GM21528 (cell line): ENCODE measurements at regions not wholly inside any gene's neighbourhood (a gene's known extent, or its start where the extent isn't known, plus 50 kb on each side); places are given as distances from the start of the nearest gene placed in this dataset.
"Not testable (repeated sequence)": the region's sequence is repeated elsewhere in the genome, so short reads cannot be mapped to it uniquely, and the experiment has no call there.

Experiments used
- ATAC-seq: cut with Tn5 transposase; IDR thresholded peaks from one replicate; pipeline ENCODE4 v1.9.1; 2021; ENCODE audit warnings: mild to moderate bottlenecking, moderate library complexity; ENCODE audit not compliant: unreplicated experiment, low FRiP score

- ATAC-seq: no peak
Measured at GRCh38 chr16:65235339-65236177, 113.7 kb upstream of the CDH11 start.

DNA sequence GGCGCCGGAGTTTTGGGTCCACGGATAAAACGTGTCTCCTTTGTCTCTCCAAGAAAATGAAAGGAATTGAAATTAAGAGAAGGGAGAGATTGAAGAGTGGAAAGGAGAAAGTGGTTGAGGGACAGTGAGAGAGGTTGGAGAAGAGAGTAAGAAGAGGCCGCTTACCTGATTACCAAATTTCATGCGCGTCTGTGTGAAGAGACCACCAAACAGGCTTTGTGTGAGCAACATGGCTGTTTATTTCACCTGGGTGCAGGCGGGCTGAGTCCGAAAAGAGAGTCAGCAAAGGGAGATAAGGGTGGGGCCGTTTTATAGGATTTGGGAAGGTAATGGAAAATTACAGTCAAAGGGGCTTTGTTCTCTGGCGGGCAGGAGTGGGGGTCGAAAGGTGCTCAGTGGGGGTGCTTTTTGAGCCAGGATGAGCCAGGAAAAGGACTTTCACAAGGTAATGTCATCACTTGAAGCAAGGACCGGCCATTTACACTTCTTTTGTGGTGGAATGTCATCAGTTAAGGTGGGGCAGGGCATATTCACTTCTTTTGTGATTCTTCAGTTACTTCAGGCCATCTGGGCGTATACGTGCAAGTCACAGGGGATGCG, 113.0 kb upstream of the CDH11 start:
- not testable (repeated sequence) for ATAC-seq

- ATAC-seq: no peak
Measured at GRCh38 chr16:65229191-65229662, 107.4 kb upstream of the CDH11 start.

DNA sequence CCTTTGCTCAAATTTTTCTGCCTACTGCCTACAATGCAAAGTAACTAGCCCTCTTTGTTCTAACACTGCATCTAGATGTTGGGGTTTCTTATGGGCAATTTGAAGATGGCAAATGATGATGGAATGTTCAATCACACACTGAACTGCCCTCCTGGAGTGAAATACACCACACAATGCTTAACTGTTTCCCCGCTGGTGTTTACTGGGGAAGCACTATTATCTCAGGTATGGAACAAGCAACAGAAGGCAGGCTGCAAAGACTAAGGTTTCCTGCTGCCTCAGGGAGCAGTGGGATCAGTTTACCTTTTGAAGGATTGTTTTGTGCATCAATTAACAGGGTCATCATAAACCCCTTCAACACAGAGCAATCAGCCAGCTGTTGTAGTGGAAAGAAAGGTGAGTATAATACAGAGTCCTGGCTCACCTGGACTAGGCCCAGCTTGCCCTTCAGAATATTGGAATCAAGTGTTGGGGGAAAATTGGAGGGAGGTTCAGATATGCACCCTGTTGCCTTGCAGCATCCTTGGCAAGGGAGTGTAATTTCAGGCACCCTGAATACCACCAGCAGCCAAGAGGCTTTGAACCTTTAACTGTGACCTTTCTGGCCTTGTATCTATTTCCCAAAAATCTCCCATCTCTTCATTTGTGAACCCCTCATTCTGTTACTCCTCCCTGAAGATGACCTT, 105.4 kb upstream of the CDH11 start:
- ATAC-seq: no peak

- ATAC-seq: no peak
Measured at GRCh38 chr16:65226077-65226476, 104.2 kb upstream of the CDH11 start.

GRCh38 chr16:65225488-65225887, 103.6 kb upstream of the CDH11 start:
- ATAC-seq: no peak

GRCh38 chr16:65224994-65225393, 103.1 kb upstream of the CDH11 start:
- no peak for ATAC-seq

- ATAC-seq: no peak
Measured at GRCh38 chr16:65224471-65224870, 102.6 kb upstream of the CDH11 start.

DNA sequence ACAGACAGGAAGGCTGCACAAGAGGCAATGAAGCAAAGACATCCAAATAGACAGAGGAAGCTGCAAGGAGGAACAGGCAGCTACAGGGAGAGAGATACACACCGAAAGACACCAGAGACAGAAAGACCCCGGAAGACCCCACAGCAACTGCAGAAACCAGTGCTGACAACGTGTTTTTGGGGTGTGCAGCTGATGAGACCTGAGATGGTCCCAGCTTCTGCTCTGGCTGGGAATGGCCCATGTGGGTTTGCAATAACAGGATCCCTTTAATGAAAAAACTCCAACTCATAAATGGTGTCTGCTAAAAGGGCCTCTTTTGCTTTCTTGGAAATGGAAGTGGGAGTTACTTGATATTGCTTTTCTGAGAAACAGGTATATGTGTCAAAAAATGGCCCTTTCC, 101.5 kb upstream of the CDH11 start:
- no peak for ATAC-seq

DNA sequence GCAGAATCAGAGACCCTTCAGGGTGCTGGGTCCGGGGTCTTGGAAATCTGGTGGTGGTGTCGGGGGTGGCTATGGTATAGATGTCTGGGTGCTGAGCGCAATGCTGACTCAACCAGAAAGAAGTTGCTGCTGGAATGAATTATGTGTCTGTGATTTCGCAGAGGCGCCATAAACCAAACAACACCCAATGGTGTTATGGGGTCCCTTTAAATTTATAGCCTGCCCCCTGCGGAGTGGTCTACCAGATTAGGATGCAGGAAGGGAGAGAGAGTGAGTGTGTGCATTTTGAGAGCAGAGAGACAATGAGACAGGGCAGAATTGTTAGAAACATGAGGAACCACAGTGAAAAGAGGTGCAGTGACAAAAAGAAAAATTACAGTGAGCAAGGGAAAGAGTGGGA, 100.7 kb upstream of the CDH11 start:
- ATAC-seq: no peak

- no peak for ATAC-seq
Measured at GRCh38 chr16:65222049-65222448, 100.2 kb upstream of the CDH11 start.

GRCh38 chr16:65219786-65220185, 97.9 kb upstream of the CDH11 start:
- ATAC-seq: no peak

DNA sequence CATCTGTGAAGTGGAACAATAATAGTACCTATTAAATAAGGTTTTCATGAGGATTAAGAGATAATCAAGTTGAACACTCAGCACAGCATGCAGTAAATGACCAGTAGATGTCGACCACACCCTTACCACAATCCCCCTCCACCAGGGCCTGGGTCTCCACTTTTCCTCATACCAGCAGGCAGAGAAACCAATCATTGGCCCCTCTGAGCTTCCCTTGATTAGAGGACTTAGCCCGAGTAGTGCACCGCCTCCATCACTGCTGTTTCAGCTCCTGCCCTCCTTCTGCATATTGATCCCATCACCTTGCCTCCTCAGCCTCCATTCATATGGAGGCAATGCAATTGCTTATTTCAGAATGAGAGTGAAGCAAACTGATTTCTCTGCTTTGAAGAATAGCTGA, 96.5 kb upstream of the CDH11 start:
- ATAC-seq: no peak

DNA sequence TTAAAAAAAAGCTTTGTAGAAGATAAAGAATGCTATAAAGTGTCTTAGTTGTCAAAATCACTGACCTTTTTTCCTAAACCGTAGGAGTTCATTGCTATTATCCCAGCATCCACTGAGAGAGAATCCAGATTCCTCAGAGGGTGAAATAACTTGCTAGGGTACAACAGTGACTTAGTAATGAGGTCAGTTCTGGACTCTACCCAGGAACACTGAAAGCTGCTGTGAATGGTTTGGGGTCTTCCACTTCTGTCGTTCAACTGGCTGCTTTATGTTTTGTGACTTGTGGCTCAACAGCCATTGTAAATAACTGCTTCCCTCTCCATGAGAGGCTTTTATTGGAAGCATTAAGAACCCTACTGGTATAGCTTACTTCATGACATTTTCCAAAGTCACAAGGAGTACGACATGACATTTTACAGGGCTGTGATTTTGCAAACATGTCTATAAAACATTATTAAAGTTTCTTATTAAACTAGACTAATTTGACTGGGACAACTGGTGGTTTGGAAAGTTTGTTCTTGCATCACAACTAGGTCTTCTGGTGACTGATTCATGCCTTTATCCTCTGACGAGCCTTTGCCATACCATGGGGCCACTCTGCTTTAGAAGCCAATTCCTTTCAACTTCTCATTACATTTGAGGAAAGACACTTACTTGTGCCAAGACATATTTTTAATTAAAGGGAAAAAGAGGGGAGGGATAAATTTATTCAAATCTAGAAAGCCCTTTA, 92.2 kb upstream of the CDH11 start:
- ATAC-seq: no peak

DNA sequence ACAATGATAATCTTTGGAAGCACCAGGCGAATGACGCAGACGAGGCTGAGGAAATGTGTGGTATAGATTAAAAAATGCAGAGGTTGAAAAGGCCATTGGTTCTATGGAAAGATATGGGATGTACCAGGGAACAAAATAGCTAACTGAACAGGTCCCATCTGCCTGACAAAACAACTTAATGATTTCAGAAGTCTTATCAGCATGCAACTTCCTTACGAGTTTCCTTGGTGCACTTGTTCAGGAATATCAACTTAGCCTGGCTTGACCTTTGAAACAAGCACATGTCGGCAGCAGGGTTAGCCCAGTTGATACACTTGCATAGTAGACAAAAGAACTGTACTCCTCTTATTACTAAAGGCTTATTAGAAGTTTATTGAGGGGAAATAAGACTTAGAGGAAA, 90.9 kb upstream of the CDH11 start:
- no peak for ATAC-seq

DNA sequence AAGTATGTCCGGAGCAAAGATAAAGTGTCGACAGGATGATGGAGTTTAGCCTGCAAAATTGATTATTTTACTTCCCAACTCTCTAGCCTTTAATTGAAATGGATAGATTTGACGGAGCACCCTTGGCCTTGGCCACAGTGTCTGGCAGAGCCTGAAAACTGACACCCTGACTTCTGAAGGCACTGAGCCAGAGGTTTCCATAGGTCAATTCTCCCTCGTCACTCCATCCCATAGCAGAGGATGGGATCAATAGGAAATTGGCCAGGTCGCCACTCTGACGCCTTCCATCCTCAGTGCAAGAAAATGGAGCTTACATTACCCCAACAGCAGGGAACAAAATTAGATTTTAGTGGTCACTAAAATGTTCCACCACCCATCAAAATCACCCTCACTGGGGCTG, 90.4 kb upstream of the CDH11 start:
- ATAC-seq: no peak

DNA sequence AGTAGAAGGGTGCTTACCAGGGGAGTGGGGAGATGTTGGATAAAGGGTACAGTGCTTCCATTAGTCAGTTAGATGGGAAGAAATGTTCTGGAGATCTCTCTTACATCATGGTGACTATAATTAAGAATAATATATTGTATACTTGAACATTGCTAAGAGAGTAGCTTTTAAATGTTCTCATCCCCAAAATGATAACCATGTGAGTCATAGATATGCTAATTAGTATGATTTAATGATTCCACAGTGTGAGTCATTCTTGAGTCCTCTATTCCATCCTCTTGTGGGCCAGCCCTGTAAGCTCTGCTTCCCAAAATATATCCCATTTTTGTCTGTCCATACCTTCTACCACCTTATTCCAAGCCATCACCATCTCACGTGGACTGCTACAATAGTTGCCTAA, 80.6 kb upstream of the CDH11 start:
- ATAC-seq: no peak

GRCh38 chr16:65201511-65201910, 79.6 kb upstream of the CDH11 start:
- no peak for ATAC-seq

GRCh38 chr16:65200857-65201256, 79.0 kb upstream of the CDH11 start:
- ATAC-seq: no peak

GRCh38 chr16:65200156-65200773, 78.4 kb upstream of the CDH11 start:
- ATAC-seq: no peak
